GM21619 (cell line): ENCODE measurements at regions not wholly inside any gene's neighbourhood (a gene's known extent, or its start where the extent isn't known, plus 50 kb on each side); places are given as distances from the start of the nearest gene placed in this dataset.

Source experiments
- ATAC-seq: cut with Tn5 transposase; IDR thresholded peaks from one replicate; pipeline ENCODE4 v1.9.1; 2021; ENCODE audit not compliant: unreplicated experiment

- ATAC-seq = no peak
These were observed 311.3 kb upstream of the HS3ST1 start for GRCh38 chr4:11739992-11740391.

DNA sequence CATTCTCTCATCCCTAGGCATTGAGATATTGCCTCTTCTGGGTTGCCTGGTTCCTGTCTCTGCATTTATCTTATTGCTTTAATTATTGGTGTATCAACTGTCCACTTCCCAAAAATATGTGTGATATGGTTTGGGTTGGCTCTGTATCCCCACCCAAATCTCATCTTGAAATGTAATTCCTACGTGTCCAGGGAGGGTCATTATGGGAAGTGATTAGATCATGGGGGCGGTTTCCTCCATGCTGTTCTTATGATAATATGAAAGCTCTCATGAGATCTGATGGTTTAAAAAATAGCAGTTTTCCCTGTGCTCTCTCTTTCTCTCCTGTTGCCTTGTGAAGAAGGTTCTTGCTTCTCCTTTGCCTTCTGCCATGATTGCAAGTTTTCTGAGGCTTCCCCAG, 308.3 kb upstream of the HS3ST1 start:
- no peak for ATAC-seq

DNA sequence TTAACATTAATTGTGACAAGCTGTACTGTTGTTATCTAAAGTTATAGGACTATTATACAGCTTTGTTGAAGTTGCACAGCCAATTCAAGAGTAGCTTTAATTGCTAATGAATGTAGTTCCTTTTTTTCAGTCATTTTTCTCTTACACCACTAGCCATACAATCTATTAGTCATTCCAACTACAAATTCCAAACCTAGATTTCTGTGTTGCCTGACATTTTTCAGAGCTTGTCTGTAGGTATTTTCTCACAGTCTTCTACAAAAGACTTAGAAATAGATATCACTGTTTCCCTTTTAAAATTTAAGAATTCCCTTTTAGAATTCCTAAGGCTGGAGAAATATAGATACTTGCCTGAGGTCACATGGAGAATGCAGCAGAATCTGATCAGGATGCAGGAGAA, 307.0 kb upstream of the HS3ST1 start:
- ATAC-seq = no peak

DNA sequence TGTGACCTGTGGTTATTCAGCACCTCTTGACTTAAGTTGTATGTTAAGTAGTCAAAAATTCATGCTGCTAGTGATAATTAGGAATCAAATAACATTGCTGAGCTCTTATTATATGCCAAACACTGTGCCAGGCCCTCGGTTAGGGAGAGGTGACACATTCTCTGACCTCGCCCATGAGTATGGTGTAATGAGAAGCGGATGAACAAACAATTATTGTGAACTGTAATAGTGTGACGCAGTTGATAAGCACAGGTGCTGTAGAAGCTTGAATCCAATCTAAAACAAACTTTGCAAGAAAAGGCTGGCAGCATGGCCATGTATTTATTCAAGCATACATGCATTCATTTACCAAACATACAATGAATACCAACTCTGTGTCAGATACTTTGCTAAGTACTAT, 303.5 kb upstream of the HS3ST1 start:
- no peak for ATAC-seq

GRCh38 chr4:11730545-11730944, 301.9 kb upstream of the HS3ST1 start:
- ATAC-seq = no peak

DNA sequence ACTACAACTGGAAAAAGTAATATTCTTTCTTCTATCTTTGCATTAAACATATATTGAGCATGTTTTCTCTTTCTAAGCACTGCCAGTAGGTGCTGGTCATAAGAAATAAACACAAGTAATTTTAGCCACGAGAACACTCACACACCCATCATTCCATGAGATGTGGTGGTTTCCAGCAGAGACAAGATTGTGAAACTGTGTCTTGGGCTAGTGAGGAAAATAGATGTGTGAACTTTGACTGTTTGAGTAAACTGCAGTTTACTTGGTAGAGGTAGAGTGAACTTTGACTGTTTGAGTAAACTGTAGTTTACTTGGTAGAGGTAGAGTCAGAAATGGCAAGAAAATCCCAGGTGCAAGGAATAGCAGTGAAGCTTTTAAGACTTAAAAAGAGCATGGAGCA, 300.9 kb upstream of the HS3ST1 start:
- no peak for ATAC-seq

- no peak for ATAC-seq
These were observed 299.3 kb upstream of the HS3ST1 start for GRCh38 chr4:11727903-11728564.

DNA sequence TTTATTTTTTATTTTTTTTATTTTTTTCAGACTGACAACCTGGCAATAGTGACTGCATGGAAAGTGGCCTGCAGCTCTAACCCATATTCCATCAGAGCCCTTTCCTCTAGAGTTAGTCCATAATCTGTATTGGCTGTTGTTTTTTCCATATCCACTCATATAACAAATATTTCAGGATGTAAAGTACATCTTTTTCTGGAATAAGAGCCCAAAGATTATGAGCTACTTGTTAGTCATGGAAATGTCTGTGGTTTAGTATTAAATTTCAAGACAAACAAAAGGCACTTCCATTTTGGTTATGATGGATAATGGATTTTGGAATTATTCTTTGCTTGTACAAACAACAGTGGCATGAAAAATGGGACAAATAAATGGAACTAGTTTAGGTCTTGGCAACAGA, 296.0 kb upstream of the HS3ST1 start:
- no peak for ATAC-seq

GRCh38 chr4:11722223-11722622, 293.5 kb upstream of the HS3ST1 start:
- no peak for ATAC-seq

DNA sequence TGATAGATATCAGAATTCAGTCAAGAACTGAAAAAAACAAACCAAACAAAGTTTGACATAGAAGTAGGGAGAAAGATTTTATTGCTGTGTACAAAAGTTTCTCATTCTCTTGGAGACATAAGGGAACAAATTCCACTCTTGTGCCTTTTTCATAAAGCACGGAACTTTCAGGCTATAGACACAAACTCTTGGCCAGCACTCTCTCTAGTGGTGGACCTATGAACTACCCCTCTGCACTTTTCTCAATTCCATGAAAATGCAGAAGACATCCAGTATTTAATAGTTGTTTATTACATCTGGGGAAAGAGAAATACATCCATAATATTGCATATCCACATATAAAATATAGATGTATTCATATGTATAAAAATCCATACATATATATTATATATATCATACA, 291.6 kb upstream of the HS3ST1 start:
- ATAC-seq = no peak

- ATAC-seq = no peak
These were observed 291.2 kb upstream of the HS3ST1 start for GRCh38 chr4:11719879-11720278.

- ATAC-seq = no peak
These were observed 287.2 kb upstream of the HS3ST1 start for GRCh38 chr4:11715753-11716521.

- ATAC-seq = no peak
These were observed 281.9 kb upstream of the HS3ST1 start for GRCh38 chr4:11710453-11711093.

DNA sequence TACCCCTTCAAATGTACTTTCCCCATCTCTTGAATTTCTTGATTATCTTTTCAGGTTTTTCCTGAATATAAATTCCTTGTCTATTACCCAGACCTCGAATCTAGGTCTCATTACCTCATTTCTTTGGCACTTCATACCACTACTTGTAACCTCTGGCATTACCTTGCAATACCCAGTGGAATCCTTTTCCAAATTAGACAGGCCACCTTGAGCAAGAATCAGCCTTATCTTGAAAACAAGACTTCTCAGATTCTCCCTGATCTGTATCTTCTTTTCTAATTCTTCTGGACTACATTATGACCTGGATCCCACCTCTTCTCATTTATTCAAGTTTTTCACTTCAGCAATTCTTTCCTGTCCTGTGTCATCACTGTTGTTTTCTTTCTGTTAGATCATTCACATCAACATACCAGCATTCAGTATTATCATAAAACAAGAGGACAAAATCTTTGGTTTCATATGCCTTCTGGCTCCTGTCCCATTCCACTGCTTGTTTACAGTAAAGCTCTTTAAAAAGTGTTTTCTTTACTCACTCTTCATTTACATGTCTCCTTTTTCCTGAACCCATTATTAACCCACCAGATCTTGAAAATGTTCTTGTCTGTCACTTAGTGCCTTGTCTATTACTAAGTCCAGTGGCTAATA, 275.6 kb upstream of the HS3ST1 start:
- ATAC-seq = no peak

- ATAC-seq = no peak
These were observed 274.3 kb upstream of the HS3ST1 start for GRCh38 chr4:11702886-11703557.

DNA sequence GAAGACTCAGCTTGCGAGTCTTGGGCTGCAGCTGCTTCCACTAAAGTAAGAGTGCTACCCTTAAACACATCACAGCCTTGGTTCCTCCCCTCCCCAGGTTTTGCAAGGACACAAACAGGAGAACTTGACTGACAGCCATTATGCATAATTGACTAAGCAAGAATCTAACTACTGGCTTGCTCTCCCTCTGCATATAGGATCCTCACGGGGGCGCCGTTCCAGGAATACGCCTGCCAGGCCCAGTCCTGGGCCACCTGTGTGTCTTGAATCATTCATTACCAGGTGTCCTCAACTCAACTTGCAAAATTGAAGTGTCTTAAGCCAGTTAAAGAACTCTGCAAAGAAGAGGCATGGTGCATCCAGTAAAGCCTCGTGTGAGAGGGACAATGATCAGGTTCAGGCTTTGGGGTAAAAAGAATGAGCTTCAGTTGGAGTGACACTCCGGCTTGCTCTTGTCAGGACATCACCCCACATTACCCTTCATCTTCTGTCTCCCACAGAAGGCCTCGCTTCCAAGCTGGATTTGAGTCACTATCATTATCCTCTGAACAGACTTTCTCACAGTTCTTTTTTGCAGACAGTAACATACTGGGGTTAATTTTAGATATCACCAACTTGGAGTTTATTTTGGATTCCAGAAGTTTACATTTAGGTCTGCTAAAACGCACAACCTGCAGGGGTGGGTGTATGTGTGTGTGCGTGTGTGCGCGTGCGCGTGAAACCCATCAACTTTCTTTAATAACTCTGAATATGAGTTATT, 273.5 kb upstream of the HS3ST1 start:
- ATAC-seq = no peak

GRCh38 chr4:11700751-11701226, 272.1 kb upstream of the HS3ST1 start:
- ATAC-seq = no peak

GRCh38 chr4:11698846-11699590, 270.3 kb upstream of the HS3ST1 start:
- no peak for ATAC-seq

DNA sequence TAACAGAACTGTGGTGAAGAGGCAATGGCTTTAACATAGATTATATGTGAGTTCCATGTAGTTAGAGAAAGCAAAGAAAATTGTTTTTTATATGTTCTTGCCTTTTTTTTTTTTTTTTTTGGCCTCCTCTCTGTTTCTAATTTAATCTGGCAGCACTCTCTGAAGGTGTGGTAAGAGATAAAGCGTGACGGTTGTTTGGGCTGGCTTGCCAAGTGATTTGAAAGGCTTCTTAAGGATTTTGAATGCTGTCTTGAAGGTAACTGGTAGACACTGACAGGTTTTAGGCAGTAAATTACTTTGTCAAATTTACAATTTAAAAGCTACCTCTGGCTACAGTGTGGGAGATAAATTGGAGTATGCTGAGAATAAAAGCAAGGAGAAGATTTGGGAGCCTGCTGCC, 269.3 kb upstream of the HS3ST1 start:
- no peak for ATAC-seq

DNA sequence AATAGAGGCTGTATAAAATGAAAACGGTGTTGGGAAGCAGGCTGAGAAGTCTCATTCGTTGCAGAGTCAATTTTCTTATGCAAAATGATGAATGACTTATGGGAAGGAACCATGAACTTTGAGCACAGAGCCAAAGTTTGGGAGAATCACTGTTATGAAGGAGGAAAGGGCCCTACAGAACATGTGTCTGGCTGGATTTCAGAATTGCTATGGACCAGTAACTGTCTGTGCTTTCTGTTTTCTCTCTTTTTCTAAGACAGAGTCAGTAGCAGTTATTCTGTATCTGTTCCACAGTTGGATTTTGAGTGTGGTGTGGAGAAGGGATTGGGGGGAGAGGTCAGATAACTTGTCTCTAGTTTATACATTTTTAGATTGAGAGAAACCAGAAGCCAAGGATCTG, 265.0 kb upstream of the HS3ST1 start:
- no peak for ATAC-seq
